DMS53 treated with DMSO at 0.1 percent for 48 hours (cell line): ENCODE measurements at regions not wholly inside any gene's neighbourhood (a gene's known extent, or its start where the extent isn't known, plus 50 kb on each side); places are given as distances from the start of the nearest gene placed in this dataset.
A peak's percentile ranks its signal among the peaks of the same experiment; 100 is the strongest.
"Not testable (repeated sequence)": the region's sequence is repeated elsewhere in the genome, so short reads cannot be mapped to it uniquely, and the experiment has no call there.

Source experiments
- DNase-seq: peaks from one replicate; lab custom pipeline; 2025; ENCODE audit not compliant: unreplicated experiment; lab: John Stamatoyannopoulos, UW

GRCh38 chr9:135271425-135271824 lies 184.0 kb downstream of the OLFM1 start:
- no peak for DNase-seq

GRCh38 chr9:135272608-135273007 lies 185.1 kb downstream of the OLFM1 start:
- no peak for DNase-seq

GRCh38 chr9:135273008-135273407 lies 185.5 kb downstream of the OLFM1 start:
- DNase-seq, result no peak

- DNase-seq, result no peak
Observed at GRCh38 chr9:135275163-135275562, 187.7 kb downstream of the OLFM1 start.

- DNase-seq, result no peak
Observed at GRCh38 chr9:135275571-135276289, 188.3 kb downstream of the OLFM1 start.

GRCh38 chr9:135277219-135278201 lies 190.0 kb downstream of the OLFM1 start:
- DNase-seq, result no peak

GRCh38 chr9:135278586-135278985 lies 191.1 kb downstream of the OLFM1 start:
- DNase-seq, result no peak

- no peak for DNase-seq
Observed at GRCh38 chr9:135279385-135279784, 191.9 kb downstream of the OLFM1 start.

GRCh38 chr9:135279834-135280393 lies 192.4 kb downstream of the OLFM1 start:
- DNase-seq, result no peak

- no peak for DNase-seq
Observed at GRCh38 chr9:135280666-135281065, 193.2 kb downstream of the OLFM1 start.

- DNase-seq, result no peak
Observed at GRCh38 chr9:135281151-135281550, 193.7 kb downstream of the OLFM1 start.

GRCh38 chr9:135281791-135282737 lies 194.6 kb downstream of the OLFM1 start:
- DNase-seq, result peak; percentile 31

GRCh38 chr9:135282808-135283207 lies 195.3 kb downstream of the OLFM1 start:
- no peak for DNase-seq

GRCh38 chr9:135283671-135284070 lies 195.9 kb upstream of the PPP1R26 start:
- DNase-seq, result no peak

- no peak for DNase-seq
Observed at GRCh38 chr9:135284386-135285134, 195.0 kb upstream of the PPP1R26 start.

GRCh38 chr9:135286187-135286925 lies 193.2 kb upstream of the PPP1R26 start:
- DNase-seq, result not testable (repeated sequence)

GRCh38 chr9:135286961-135287360 lies 192.6 kb upstream of the PPP1R26 start:
- no peak for DNase-seq

GRCh38 chr9:135287627-135288026 lies 192.0 kb upstream of the PPP1R26 start:
- DNase-seq, result no peak

- no peak for DNase-seq
Observed at GRCh38 chr9:135288054-135288453, 191.5 kb upstream of the PPP1R26 start.
